GM23338 (cell line): ENCODE measurements at regions not wholly inside any gene's neighbourhood (a gene's known extent, or its start where the extent isn't known, plus 50 kb on each side); places are given as distances from the start of the nearest gene placed in this dataset.

Experiments
- ATAC-seq: fragments of 200-7000 bp; cut with Tn5 transposase; 3 replicates; pipeline ENCODE4 v1.9.1; 2020
- DNase-seq: peaks from one replicate; pipeline ENCODE4 v3.0.0-alpha.2; 2015; ENCODE audit warnings: low spot score
- H2AFZ ChIP-seq: fragments of 200-600 bp; sonication (generic); 2 replicates; pipeline ENCODE4 v1.8.0; 2016; ENCODE audit warnings: antibody characterized with exemption, mild to moderate bottlenecking, moderate library complexity
- H3F3A ChIP-seq: fragments of 200-600 bp; sonication (generic); replicated peaks from 2 replicates; pipeline ENCODE4 v1.8.0; 2017; ENCODE audit warnings: antibody characterized with exemption, mixed run types, low read depth
- H3K27ac ChIP-seq: fragments of 200-600 bp; sonication (generic); 2 replicates; pipeline ENCODE4 v1.6.1; 2016; ENCODE audit warnings: low read depth
- H3K27me3 ChIP-seq: fragments of 200-600 bp; sonication (generic); 2 replicates; pipeline ENCODE4 v1.8.0; 2016; ENCODE audit warnings: mild to moderate bottlenecking, mixed run types, moderate library complexity; ENCODE audit not compliant: insufficient read depth
- H3K36me3 ChIP-seq: fragments of 200-600 bp; sonication (generic); 2 replicates; pipeline ENCODE4 v1.8.0; 2016; ENCODE audit warnings: mild to moderate bottlenecking; ENCODE audit not compliant: insufficient read depth
- H3K4me1 ChIP-seq: fragments of 200-600 bp; sonication (generic); 2 replicates; pipeline ENCODE4 v1.8.0; 2016; ENCODE audit warnings: mild to moderate bottlenecking, moderate library complexity; ENCODE audit not compliant: insufficient read depth
- H3K4me2 ChIP-seq: fragments of 200-600 bp; sonication (generic); 2 replicates; pipeline ENCODE4 v1.7.1; 2017; ENCODE audit warnings: mixed run types
- H3K4me3 ChIP-seq: fragments of 200-600 bp; sonication (generic); 2 replicates; pipeline ENCODE4 v1.6.1; 2016; ENCODE audit warnings: mixed run types
- H3K79me2 ChIP-seq: fragments of 200-600 bp; sonication (generic); replicated peaks from 2 replicates; pipeline ENCODE4 v1.8.0; 2017; ENCODE audit warnings: mild to moderate bottlenecking; ENCODE audit not compliant: insufficient read depth
- H3K9me2 ChIP-seq: fragments of 200-600 bp; sonication (generic); 2 replicates; pipeline ENCODE4 v1.8.0; 2017; ENCODE audit not compliant: insufficient read depth
- H4K20me1 ChIP-seq: fragments of 200-600 bp; sonication (generic); replicated peaks from 2 replicates; pipeline ENCODE4 v1.8.0; 2017; ENCODE audit warnings: mild to moderate bottlenecking; ENCODE audit not compliant: insufficient read depth
- H3K27ac Mint-ChIP-seq: 2 replicates; pipeline ENCODE4 v1.8.0; 2020; ENCODE audit warnings: inconsistent platforms, mild to moderate bottlenecking, moderate library complexity, mixed read lengths
- H3K27me3 Mint-ChIP-seq: 3 replicates; pipeline ENCODE4 v1.8.0; 2022; ENCODE audit warnings: low read depth, mild to moderate bottlenecking, moderate library complexity, mixed read lengths, inconsistent platforms; ENCODE audit not compliant: insufficient read depth, poor library complexity
- H3K36me3 Mint-ChIP-seq: 3 replicates; pipeline ENCODE4 v1.8.0; 2021; ENCODE audit warnings: low read depth, mild to moderate bottlenecking, inconsistent platforms, moderate library complexity, mixed read lengths
- H3K4me1 Mint-ChIP-seq: 3 replicates; pipeline ENCODE4 v1.8.0; 2020; ENCODE audit warnings: mild to moderate bottlenecking, inconsistent platforms, mixed read lengths
- H3K4me3 Mint-ChIP-seq: 3 replicates; pipeline ENCODE4 v1.8.0; 2021; ENCODE audit warnings: moderate library complexity, mild to moderate bottlenecking, inconsistent platforms, mixed read lengths
- H3K9me3 Mint-ChIP-seq: 3 replicates; pipeline ENCODE4 v1.8.0; 2020; ENCODE audit warnings: moderate library complexity, mild to moderate bottlenecking, inconsistent platforms, mixed read lengths
- CREB1 ChIP-seq: fragments of 250-450 bp; sonication (Bioruptor Pico); IDR thresholded peaks from 2 replicates; pipeline ENCODE4 v1.5.0; 2020; ENCODE audit warnings: low read depth, mild to moderate bottlenecking, moderate library complexity
- CTCF ChIP-seq, 2 experiments: fragments of 200-600 bp in 1 of 2; sonication (generic) in 1 of 2; conservative IDR thresholded peaks; 2 replicates each; pipeline versions ENCODE4 v1.5.1 to v1.6.1; 2016 to 2017; ENCODE audit warnings: antibody characterized with exemption in 2 of 2, low read depth in 2 of 2, mild to moderate bottlenecking in 2 of 2, moderate library complexity in 1 of 2
- ETS1 ChIP-seq: IDR thresholded peaks from 2 replicates; pipeline ENCODE4 v1.6.1; 2016; ENCODE audit warnings: antibody characterized with exemption
- EZH2 ChIP-seq: fragments of 200-600 bp; sonication (generic); IDR thresholded peaks from one replicate; pipeline ENCODE4 v1.8.0; 2017; ENCODE audit warnings: antibody characterized with exemption, mild to moderate bottlenecking, low read depth; ENCODE audit not compliant: unreplicated experiment
- EZH2phosphoT487 ChIP-seq: fragments of 200-600 bp; sonication (generic); IDR thresholded peaks from one replicate; pipeline ENCODE4 v1.8.1; 2018; ENCODE audit warnings: antibody characterized with exemption; ENCODE audit not compliant: unreplicated experiment
- JUNB ChIP-seq: IDR thresholded peaks from one replicate; pipeline ENCODE4 v1.6.1; 2016; ENCODE audit warnings: antibody characterized with exemption; ENCODE audit not compliant: unreplicated experiment
- NANOG ChIP-seq: IDR thresholded peaks from 2 replicates; pipeline ENCODE4 v1.6.1; 2016; ENCODE audit warnings: antibody characterized with exemption, borderline replicate concordance
- POLR2AphosphoS5 ChIP-seq: IDR thresholded peaks from 2 replicates; pipeline ENCODE4 v1.6.1; 2016; ENCODE audit warnings: antibody characterized with exemption, low read depth
- STAT1 ChIP-seq: IDR thresholded peaks from one replicate; pipeline ENCODE4 v1.6.1; 2016; ENCODE audit warnings: antibody characterized with exemption; ENCODE audit not compliant: unreplicated experiment
- ZNF114 ChIP-seq: fragments of 250-450 bp; sonication (Bioruptor Pico); IDR thresholded peaks from 2 replicates; pipeline ENCODE4 v1.5.0; 2020; ENCODE audit warnings: mild to moderate bottlenecking, moderate library complexity
- ZNF331 ChIP-seq: fragments of 250-450 bp; sonication (Bioruptor Pico); IDR thresholded peaks from 2 replicates; pipeline ENCODE4 v1.5.0; 2020; ENCODE audit warnings: low read depth, mild to moderate bottlenecking, moderate library complexity
- TF ChIP-seq, protein P1 (sequence below): IDR thresholded peaks from one replicate; pipeline ENCODE4 v1.6.1; 2018; ENCODE audit warnings: antibody characterized with exemption; ENCODE audit not compliant: unreplicated experiment
- TF ChIP-seq, protein P2 (sequence below): fragments of 250-450 bp; sonication (Bioruptor Pico); IDR thresholded peaks from 2 replicates; pipeline ENCODE4 v1.5.0; 2020; ENCODE audit warnings: mild to moderate bottlenecking, moderate library complexity

- H3K27ac Mint-ChIP-seq, result no peak overlapping the region
Observed at GRCh38 chr18:78562531-78562961, 417.1 kb upstream of the SALL3 start.

More at GRCh38 chr18:78562531-78562961, 417.1 kb upstream of the SALL3 start:
- Histone ChIP-seq H2AFZ (no peak overlapping the region), H3K79me2 (no peaks in the 10 kb centered on the region), H3F3A (no peaks in the 10 kb centered on the region), H3K27ac (no peak overlapping the region), H3K4me2 (no peak overlapping the region), H3K27me3 (no peaks in the 10 kb centered on the region), H3K4me1 (no peaks in the 10 kb centered on the region), H3K4me3 (no peak overlapping the region), H3K9me2 (no peaks in the 10 kb centered on the region), H4K20me1 (no peaks in the 10 kb centered on the region), H3K36me3 (no peaks in the 10 kb centered on the region)
- Mint-ChIP-seq H3K4me3 (no peak overlapping the region), H3K27me3 (peaks cover 8% of the 10 kb centered on the region), H3K36me3 (peaks cover 41% of the 10 kb centered on the region), H3K4me1 (no peaks in the 10 kb centered on the region), H3K9me3 (peaks cover 96% of the 10 kb centered on the region)
- DNase-seq, result no peak
- ATAC-seq, result no peak
- TF ChIP-seq, protein P1, sequence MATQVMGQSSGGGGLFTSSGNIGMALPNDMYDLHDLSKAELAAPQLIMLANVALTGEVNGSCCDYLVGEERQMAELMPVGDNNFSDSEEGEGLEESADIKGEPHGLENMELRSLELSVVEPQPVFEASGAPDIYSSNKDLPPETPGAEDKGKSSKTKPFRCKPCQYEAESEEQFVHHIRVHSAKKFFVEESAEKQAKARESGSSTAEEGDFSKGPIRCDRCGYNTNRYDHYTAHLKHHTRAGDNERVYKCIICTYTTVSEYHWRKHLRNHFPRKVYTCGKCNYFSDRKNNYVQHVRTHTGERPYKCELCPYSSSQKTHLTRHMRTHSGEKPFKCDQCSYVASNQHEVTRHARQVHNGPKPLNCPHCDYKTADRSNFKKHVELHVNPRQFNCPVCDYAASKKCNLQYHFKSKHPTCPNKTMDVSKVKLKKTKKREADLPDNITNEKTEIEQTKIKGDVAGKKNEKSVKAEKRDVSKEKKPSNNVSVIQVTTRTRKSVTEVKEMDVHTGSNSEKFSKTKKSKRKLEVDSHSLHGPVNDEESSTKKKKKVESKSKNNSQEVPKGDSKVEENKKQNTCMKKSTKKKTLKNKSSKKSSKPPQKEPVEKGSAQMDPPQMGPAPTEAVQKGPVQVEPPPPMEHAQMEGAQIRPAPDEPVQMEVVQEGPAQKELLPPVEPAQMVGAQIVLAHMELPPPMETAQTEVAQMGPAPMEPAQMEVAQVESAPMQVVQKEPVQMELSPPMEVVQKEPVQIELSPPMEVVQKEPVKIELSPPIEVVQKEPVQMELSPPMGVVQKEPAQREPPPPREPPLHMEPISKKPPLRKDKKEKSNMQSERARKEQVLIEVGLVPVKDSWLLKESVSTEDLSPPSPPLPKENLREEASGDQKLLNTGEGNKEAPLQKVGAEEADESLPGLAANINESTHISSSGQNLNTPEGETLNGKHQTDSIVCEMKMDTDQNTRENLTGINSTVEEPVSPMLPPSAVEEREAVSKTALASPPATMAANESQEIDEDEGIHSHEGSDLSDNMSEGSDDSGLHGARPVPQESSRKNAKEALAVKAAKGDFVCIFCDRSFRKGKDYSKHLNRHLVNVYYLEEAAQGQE, result no peak
- TF ChIP-seq ZNF114 (CRISPR knock-in tag), result no peak
- no peak for TF ChIP-seq STAT1
- no peak for TF ChIP-seq CTCF (conservative IDR thresholded peaks at IDR 0.05; ENCODE audit: low read depth in 2 of 2)
- TF ChIP-seq EZH2phosphoT487, result no peak
- TF ChIP-seq POLR2AphosphoS5, result no peak
- TF ChIP-seq JUNB, result no peak
- TF ChIP-seq ZNF331, result no peak
- no peak for TF ChIP-seq NANOG
- TF ChIP-seq, protein P2, sequence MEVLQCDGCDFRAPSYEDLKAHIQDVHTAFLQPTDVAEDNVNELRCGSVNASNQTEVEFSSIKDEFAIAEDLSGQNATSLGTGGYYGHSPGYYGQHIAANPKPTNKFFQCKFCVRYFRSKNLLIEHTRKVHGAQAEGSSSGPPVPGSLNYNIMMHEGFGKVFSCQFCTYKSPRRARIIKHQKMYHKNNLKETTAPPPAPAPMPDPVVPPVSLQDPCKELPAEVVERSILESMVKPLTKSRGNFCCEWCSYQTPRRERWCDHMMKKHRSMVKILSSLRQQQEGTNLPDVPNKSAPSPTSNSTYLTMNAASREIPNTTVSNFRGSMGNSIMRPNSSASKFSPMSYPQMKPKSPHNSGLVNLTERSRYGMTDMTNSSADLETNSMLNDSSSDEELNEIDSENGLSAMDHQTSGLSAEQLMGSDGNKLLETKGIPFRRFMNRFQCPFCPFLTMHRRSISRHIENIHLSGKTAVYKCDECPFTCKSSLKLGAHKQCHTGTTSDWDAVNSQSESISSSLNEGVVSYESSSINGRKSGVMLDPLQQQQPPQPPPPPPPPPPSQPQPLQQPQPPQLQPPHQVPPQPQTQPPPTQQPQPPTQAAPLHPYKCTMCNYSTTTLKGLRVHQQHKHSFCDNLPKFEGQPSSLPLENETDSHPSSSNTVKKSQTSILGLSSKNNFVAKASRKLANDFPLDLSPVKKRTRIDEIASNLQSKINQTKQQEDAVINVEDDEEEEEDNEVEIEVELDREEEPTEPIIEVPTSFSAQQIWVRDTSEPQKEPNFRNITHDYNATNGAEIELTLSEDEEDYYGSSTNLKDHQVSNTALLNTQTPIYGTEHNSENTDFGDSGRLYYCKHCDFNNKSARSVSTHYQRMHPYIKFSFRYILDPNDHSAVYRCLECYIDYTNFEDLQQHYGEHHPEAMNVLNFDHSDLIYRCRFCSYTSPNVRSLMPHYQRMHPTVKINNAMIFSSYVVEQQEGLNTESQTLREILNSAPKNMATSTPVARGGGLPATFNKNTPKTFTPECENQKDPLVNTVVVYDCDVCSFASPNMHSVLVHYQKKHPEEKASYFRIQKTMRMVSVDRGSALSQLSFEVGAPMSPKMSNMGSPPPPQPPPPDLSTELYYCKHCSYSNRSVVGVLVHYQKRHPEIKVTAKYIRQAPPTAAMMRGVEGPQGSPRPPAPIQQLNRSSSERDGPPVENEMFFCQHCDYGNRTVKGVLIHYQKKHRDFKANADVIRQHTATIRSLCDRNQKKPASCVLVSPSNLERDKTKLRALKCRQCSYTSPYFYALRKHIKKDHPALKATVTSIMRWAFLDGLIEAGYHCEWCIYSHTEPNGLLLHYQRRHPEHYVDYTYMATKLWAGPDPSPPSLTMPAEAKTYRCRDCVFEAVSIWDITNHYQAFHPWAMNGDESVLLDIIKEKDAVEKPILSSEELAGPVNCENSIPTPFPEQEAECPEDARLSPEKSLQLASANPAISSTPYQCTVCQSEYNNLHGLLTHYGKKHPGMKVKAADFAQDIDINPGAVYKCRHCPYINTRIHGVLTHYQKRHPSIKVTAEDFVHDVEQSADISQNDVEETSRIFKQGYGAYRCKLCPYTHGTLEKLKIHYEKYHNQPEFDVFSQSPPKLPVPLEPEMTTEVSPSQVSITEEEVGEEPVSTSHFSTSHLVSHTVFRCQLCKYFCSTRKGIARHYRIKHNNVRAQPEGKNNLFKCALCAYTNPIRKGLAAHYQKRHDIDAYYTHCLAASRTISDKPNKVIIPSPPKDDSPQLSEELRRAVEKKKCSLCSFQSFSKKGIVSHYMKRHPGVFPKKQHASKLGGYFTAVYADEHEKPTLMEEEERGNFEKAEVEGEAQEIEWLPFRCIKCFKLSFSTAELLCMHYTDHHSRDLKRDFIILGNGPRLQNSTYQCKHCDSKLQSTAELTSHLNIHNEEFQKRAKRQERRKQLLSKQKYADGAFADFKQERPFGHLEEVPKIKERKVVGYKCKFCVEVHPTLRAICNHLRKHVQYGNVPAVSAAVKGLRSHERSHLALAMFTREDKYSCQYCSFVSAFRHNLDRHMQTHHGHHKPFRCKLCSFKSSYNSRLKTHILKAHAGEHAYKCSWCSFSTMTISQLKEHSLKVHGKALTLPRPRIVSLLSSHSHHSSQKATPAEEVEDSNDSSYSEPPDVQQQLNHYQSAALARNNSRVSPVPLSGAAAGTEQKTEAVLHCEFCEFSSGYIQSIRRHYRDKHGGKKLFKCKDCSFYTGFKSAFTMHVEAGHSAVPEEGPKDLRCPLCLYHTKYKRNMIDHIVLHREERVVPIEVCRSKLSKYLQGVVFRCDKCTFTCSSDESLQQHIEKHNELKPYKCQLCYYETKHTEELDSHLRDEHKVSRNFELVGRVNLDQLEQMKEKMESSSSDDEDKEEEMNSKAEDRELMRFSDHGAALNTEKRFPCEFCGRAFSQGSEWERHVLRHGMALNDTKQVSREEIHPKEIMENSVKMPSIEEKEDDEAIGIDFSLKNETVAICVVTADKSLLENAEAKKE (CRISPR knock-in tag), result no peak
- no peak for TF ChIP-seq EZH2
- no peak for TF ChIP-seq CREB1 (CRISPR knock-in tag)
- no peak for TF ChIP-seq ETS1
